Trophoblast cell (in vitro differentiated cells and primary cell): ENCODE measurements at regions not wholly inside any gene's neighbourhood (a gene's known extent, or its start where the extent isn't known, plus 50 kb on each side); places are given as distances from the start of the nearest gene placed in this dataset.

Source experiments
- DNase-seq, 2 donors: peaks; one replicate each; pipeline ENCODE4 v3.0.0-alpha.2; 2016
- H2AFZ ChIP-seq: 2 replicates; pipeline ENCODE4 v1.6.1; 2013; ENCODE audit warnings: low read length, moderate library complexity, mild to moderate bottlenecking; ENCODE audit not compliant: insufficient read depth, poor library complexity
- H2AK5ac ChIP-seq: 2 replicates; pipeline ENCODE4 v1.6.1; 2013; ENCODE audit warnings: mild to moderate bottlenecking, low read length
- H2BK120ac ChIP-seq: 2 replicates; pipeline ENCODE4 v1.6.1; 2013; ENCODE audit warnings: low read length, mild to moderate bottlenecking, moderate library complexity; ENCODE audit not compliant: insufficient read depth, poor library complexity
- H2BK12ac ChIP-seq: 2 replicates; pipeline ENCODE4 v1.6.1; 2013; ENCODE audit warnings: mild to moderate bottlenecking, low read length, moderate library complexity
- H2BK5ac ChIP-seq: 2 replicates; pipeline ENCODE4 v1.6.1; 2013; ENCODE audit warnings: low read length, low read depth, moderate library complexity, mild to moderate bottlenecking; ENCODE audit not compliant: poor library complexity
- H3K14ac ChIP-seq: 2 replicates; pipeline ENCODE4 v1.6.1; 2013; ENCODE audit warnings: mild to moderate bottlenecking, low read length
- H3K18ac ChIP-seq: 2 replicates; pipeline ENCODE4 v1.6.1; 2013; ENCODE audit warnings: mild to moderate bottlenecking, low read length
- H3K23ac ChIP-seq: 2 replicates; pipeline ENCODE4 v1.6.1; 2013; ENCODE audit warnings: low read length
- H3K27ac ChIP-seq: 2 replicates; pipeline ENCODE4 v1.5.1; 2013; ENCODE audit warnings: low read depth, mild to moderate bottlenecking, inconsistent platforms, low read length, moderate library complexity
- H3K27me3 ChIP-seq: 2 replicates; pipeline ENCODE4 v1.6.1; 2013; ENCODE audit warnings: inconsistent platforms, mild to moderate bottlenecking, low read length, moderate library complexity; ENCODE audit not compliant: insufficient read depth
- H3K36me3 ChIP-seq, 2 experiments: 1 replicate in 1 of 2; 2 replicates in 1 of 2; pipeline ENCODE4 v1.6.1; 2013; ENCODE audit warnings: low read length in 2 of 2, mild to moderate bottlenecking in 2 of 2, moderate library complexity in 1 of 2; ENCODE audit not compliant: insufficient read depth in 2 of 2, control insufficient read depth in 1 of 2
- H3K4ac ChIP-seq: 2 replicates; pipeline ENCODE4 v1.6.1; 2013; ENCODE audit warnings: low read depth, mild to moderate bottlenecking, low read length, moderate library complexity
- H3K4me1 ChIP-seq, 2 experiments: 1 replicate in 1 of 2; 2 replicates in 1 of 2; pipeline ENCODE4 v1.6.1; 2013; ENCODE audit warnings: low read length in 2 of 2, mild to moderate bottlenecking in 2 of 2, moderate library complexity in 1 of 2; ENCODE audit not compliant: insufficient read depth in 2 of 2, control insufficient read depth in 1 of 2
- H3K4me2 ChIP-seq: 2 replicates; pipeline ENCODE4 v1.6.1; 2013; ENCODE audit warnings: inconsistent platforms, mild to moderate bottlenecking, low read length, moderate library complexity
- H3K4me3 ChIP-seq: 2 replicates; pipeline ENCODE4 v1.5.1; 2013; ENCODE audit warnings: mild to moderate bottlenecking, low read depth, low read length, inconsistent platforms
- H3K79me1 ChIP-seq: one replicate; pipeline ENCODE4 v1.6.1; 2013; ENCODE audit warnings: low read length
- H3K79me2 ChIP-seq: 2 replicates; pipeline ENCODE4 v1.6.1; 2013; ENCODE audit warnings: low read length, mild to moderate bottlenecking; ENCODE audit not compliant: control insufficient read depth, insufficient read depth, poor library complexity
- H3K9ac ChIP-seq: 2 replicates; pipeline ENCODE4 v1.6.1; 2013; ENCODE audit warnings: mild to moderate bottlenecking, low read length
- H3K9me3 ChIP-seq: 2 replicates; pipeline ENCODE4 v1.6.1; 2013; ENCODE audit warnings: low read depth, mild to moderate bottlenecking, control low read depth, inconsistent platforms, low read length; ENCODE audit not compliant: insufficient read depth
- H4K12ac ChIP-seq: 2 replicates; pipeline ENCODE4 v1.6.1; 2013; ENCODE audit warnings: low read depth, mild to moderate bottlenecking, low read length, moderate library complexity
- H4K8ac ChIP-seq: 2 replicates; pipeline ENCODE4 v1.6.1; 2013; ENCODE audit warnings: low read depth, mild to moderate bottlenecking, low read length, moderate library complexity
- H4K91ac ChIP-seq: one replicate; pipeline ENCODE4 v1.6.1; 2013; ENCODE audit warnings: low read depth, mild to moderate bottlenecking, low read length, moderate library complexity
- WGBS: extraction: QIAGEN DNeasy Blood & Tissue Kit; methylation state at CpG from one replicate; pipeline ENCODE4 v1.1.7; 2013; ENCODE audit warnings: missing lambda C conversion rate; ENCODE audit not compliant: insufficient read length, insufficient coverage; ENCODE audit errors: extremely low coverage; 5-methylcytosine and 5-hydroxymethylcytosine counted together

GRCh38 chr1:238489006-238489405 lies 598.3 kb upstream of the ZP4 start:
- H2BK12ac ChIP-seq, result no peak overlapping the region
- WGBS, result no CpG with 5 or more reads among the region's 3 CpGs
- H3K4me2 ChIP-seq, result no peak overlapping the region
- no peak overlapping the region for H2AFZ ChIP-seq
- no peak overlapping the region for H3K4ac ChIP-seq
- DNase-seq, result peak in 1 of 2 donors; percentile 36
- H3K36me3 ChIP-seq, result no peaks in the 10 kb centered on the region
- no peak overlapping the region for H3K9ac ChIP-seq
- no peaks in the 10 kb centered on the region for H3K79me1 ChIP-seq
- H3K18ac ChIP-seq, result no peak overlapping the region
- no peaks in the 10 kb centered on the region for H3K27me3 ChIP-seq
- H3K27ac ChIP-seq, result no peak overlapping the region
- H3K79me2 ChIP-seq, result no peaks in the 10 kb centered on the region
- H4K91ac ChIP-seq, result no peak overlapping the region
- peaks cover 1% of the 10 kb centered on the region for H3K9me3 ChIP-seq
- H2AK5ac ChIP-seq, result no peak overlapping the region
- H4K8ac ChIP-seq, result no peak overlapping the region
- H2BK5ac ChIP-seq, result no peak overlapping the region
- no peak overlapping the region for H3K4me3 ChIP-seq
- H4K12ac ChIP-seq, result no peak overlapping the region
- H2BK120ac ChIP-seq, result no peak overlapping the region
- H3K23ac ChIP-seq, result no peak overlapping the region
- no peaks in the 10 kb centered on the region for H3K4me1 ChIP-seq
- no peak overlapping the region for H3K14ac ChIP-seq

GRCh38 chr1:238488401-238488800 lies 597.7 kb upstream of the ZP4 start:
- H3K4me2 ChIP-seq, result no peak overlapping the region
- H3K4ac ChIP-seq, result no peak overlapping the region
- no peak overlapping the region for H2AK5ac ChIP-seq
- H3K9me3 ChIP-seq, result peaks cover 1% of the 10 kb centered on the region
- H3K9ac ChIP-seq, result no peak overlapping the region
- H3K36me3 ChIP-seq, result no peaks in the 10 kb centered on the region
- H2BK120ac ChIP-seq, result no peak overlapping the region
- no peak overlapping the region for H4K8ac ChIP-seq
- H2BK12ac ChIP-seq, result no peak overlapping the region
- DNase-seq, result peak in 1 of 2 donors; percentile 20
- H3K23ac ChIP-seq, result no peak overlapping the region
- no peak overlapping the region for H3K27ac ChIP-seq
- H3K79me2 ChIP-seq, result no peaks in the 10 kb centered on the region
- no peak overlapping the region for H2AFZ ChIP-seq
- WGBS, result no CpG with 5 or more reads among the region's 2 CpGs
- no peak overlapping the region for H3K18ac ChIP-seq
- H4K12ac ChIP-seq, result no peak overlapping the region
- no peaks in the 10 kb centered on the region for H3K27me3 ChIP-seq
- no peak overlapping the region for H4K91ac ChIP-seq
- no peak overlapping the region for H3K14ac ChIP-seq
- no peaks in the 10 kb centered on the region for H3K79me1 ChIP-seq
- H3K4me3 ChIP-seq, result no peak overlapping the region
- H3K4me1 ChIP-seq, result no peaks in the 10 kb centered on the region
- no peak overlapping the region for H2BK5ac ChIP-seq

GRCh38 chr1:238487931-238488330 lies 597.2 kb upstream of the ZP4 start:
- WGBS, result no CpG with 5 or more reads among the region's 1 CpG

DNA sequence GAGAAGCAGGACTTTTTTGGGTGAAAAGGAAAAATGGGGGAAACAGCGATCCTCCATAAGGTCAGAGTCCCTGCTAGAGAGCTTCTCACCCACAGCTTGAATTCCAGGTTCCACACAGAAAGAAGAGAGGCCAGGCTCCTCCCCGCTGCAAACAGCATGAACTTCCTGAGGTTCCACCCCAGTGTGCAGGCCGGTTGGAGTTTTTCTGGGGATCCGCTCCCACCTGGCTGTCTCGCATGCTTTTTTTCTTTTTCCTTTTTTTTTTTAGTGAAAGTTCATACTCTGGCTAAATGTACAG lies 595.1 kb upstream of the ZP4 start:
- no peak overlapping the region for H3K4ac ChIP-seq
- H3K79me2 ChIP-seq, result no peaks in the 10 kb centered on the region
- H2BK12ac ChIP-seq, result no peak overlapping the region
- no peak overlapping the region for H4K12ac ChIP-seq
- no peaks in the 10 kb centered on the region for H3K79me1 ChIP-seq
- WGBS, result no CpG with 5 or more reads among the region's 5 CpGs
- no peaks in the 10 kb centered on the region for H3K36me3 ChIP-seq
- H3K27me3 ChIP-seq, result no peaks in the 10 kb centered on the region
- no peak for DNase-seq
- H3K27ac ChIP-seq, result no peak overlapping the region
- no peak overlapping the region for H2AFZ ChIP-seq
- no peak overlapping the region for H3K23ac ChIP-seq
- H4K91ac ChIP-seq, result no peak overlapping the region
- H3K9ac ChIP-seq, result no peak overlapping the region
- H3K4me2 ChIP-seq, result no peak overlapping the region
- no peak overlapping the region for H3K18ac ChIP-seq
- no peak overlapping the region for H2BK5ac ChIP-seq
- no peaks in the 10 kb centered on the region for H3K9me3 ChIP-seq
- H2BK120ac ChIP-seq, result no peak overlapping the region
- no peak overlapping the region for H2AK5ac ChIP-seq
- no peaks in the 10 kb centered on the region for H3K4me1 ChIP-seq
- no peak overlapping the region for H3K4me3 ChIP-seq
- H3K14ac ChIP-seq, result no peak overlapping the region
- H4K8ac ChIP-seq, result no peak overlapping the region

More at GRCh38 chr1:238487931-238488330, 597.2 kb upstream of the ZP4 start:
- H3K4me3 ChIP-seq, result no peak overlapping the region
- peaks cover 1% of the 10 kb centered on the region for H3K9me3 ChIP-seq
- H2AK5ac ChIP-seq, result no peak overlapping the region
- H3K9ac ChIP-seq, result no peak overlapping the region
- H2BK120ac ChIP-seq, result no peak overlapping the region
- H2AFZ ChIP-seq, result no peak overlapping the region
- DNase-seq, result peak in 1 of 2 donors; percentile 34
- H3K79me2 ChIP-seq, result no peaks in the 10 kb centered on the region
- H4K91ac ChIP-seq, result no peak overlapping the region
- no peak overlapping the region for H3K4me2 ChIP-seq
- H2BK5ac ChIP-seq, result no peak overlapping the region
- H3K79me1 ChIP-seq, result no peaks in the 10 kb centered on the region
- H4K8ac ChIP-seq, result no peak overlapping the region
- no peak overlapping the region for H4K12ac ChIP-seq
- no peak overlapping the region for H3K27ac ChIP-seq
- H3K27me3 ChIP-seq, result no peaks in the 10 kb centered on the region
- no peak overlapping the region for H2BK12ac ChIP-seq
- no peak overlapping the region for H3K4ac ChIP-seq
- H3K4me1 ChIP-seq, result no peaks in the 10 kb centered on the region
- no peak overlapping the region for H3K18ac ChIP-seq
- H3K23ac ChIP-seq, result no peak overlapping the region
- no peaks in the 10 kb centered on the region for H3K36me3 ChIP-seq
- H3K14ac ChIP-seq, result no peak overlapping the region
